PC-9 (cell line): ENCODE measurements at regions not wholly inside any gene's neighbourhood (a gene's known extent, or its start where the extent isn't known, plus 50 kb on each side); places are given as distances from the start of the nearest gene placed in this dataset.

Experiments
- BruUV-seq: library from RNA; stranded (reverse); fragments of 400-500 nt; replicated peaks from 2 replicates; lab custom pipeline; 2021; lab: Mats Ljungman, UMichigan
- CTCF ChIA-PET: fragments of 300-600 bp; sonication (Branson Sonifier 250); formaldehyde crosslinking; loops from one replicate; lab custom pipeline; 2022; ENCODE audit warnings: antibody characterized with exemption; lab: Charles Lee
- POLR2A ChIA-PET: fragments of 300-600 bp; sonication (Branson Sonifier 250); formaldehyde crosslinking; loops from one replicate; lab custom pipeline; 2022; ENCODE audit warnings: antibody characterized with exemption; ENCODE audit not compliant: unreplicated experiment; lab: Charles Lee
- DNase-seq, 2 experiments: peaks; one replicate each; pipeline versions ENCODE4 v3.0.0 to v3.0.0-alpha.2; 2015 to 2022; ENCODE audit warnings: mixed read lengths in 1 of 2
- H2AFZ ChIP-seq: fragments of 200-600 bp; sonication (generic); 2 replicates; pipeline ENCODE4 v1.8.1; 2017; ENCODE audit warnings: antibody characterized with exemption
- H3F3A ChIP-seq: fragments of 200-600 bp; sonication (generic); 2 replicates; pipeline ENCODE4 v1.8.1; 2017; ENCODE audit warnings: antibody characterized with exemption, mild to moderate bottlenecking, low read depth; ENCODE audit not compliant: insufficient read depth
- H3K27ac ChIP-seq: fragments of 200-600 bp; sonication (generic); 2 replicates; pipeline ENCODE4 v1.6.1; 2016; ENCODE audit warnings: mixed run types
- H3K27me3 ChIP-seq: fragments of 200-600 bp; sonication (generic); 2 replicates; pipeline ENCODE4 v1.6.1; 2016; ENCODE audit warnings: low read depth, mixed run types; ENCODE audit not compliant: insufficient read depth
- H3K36me3 ChIP-seq: fragments of 200-600 bp; sonication (generic); 2 replicates; pipeline ENCODE4 v1.6.1; 2016; ENCODE audit warnings: low read depth, mixed run types
- H3K4me1 ChIP-seq: fragments of 200-600 bp; sonication (generic); replicated peaks from 2 replicates; pipeline ENCODE4 v1.6.1; 2016; ENCODE audit warnings: mixed run types; ENCODE audit not compliant: insufficient read depth
- H3K4me2 ChIP-seq: fragments of 200-600 bp; sonication (generic); 2 replicates; pipeline ENCODE4 v1.6.1; 2017; ENCODE audit warnings: mixed run types
- H3K4me3 ChIP-seq: fragments of 200-600 bp; sonication (generic); 2 replicates; pipeline ENCODE4 v1.6.1; 2016; ENCODE audit warnings: mixed run types
- H3K79me2 ChIP-seq: fragments of 200-600 bp; sonication (generic); 2 replicates; pipeline ENCODE4 v1.6.1; 2017; ENCODE audit warnings: low read depth, mixed run types
- H3K9me2 ChIP-seq: fragments of 200-600 bp; sonication (generic); 2 replicates; pipeline ENCODE4 v1.8.1; 2017; ENCODE audit warnings: mild to moderate bottlenecking; ENCODE audit not compliant: insufficient read depth
- H3K9me3 ChIP-seq: fragments of 200-600 bp; sonication (generic); 2 replicates; pipeline ENCODE4 v1.8.1; 2016; ENCODE audit warnings: low read depth; ENCODE audit not compliant: insufficient read depth
- H4K20me1 ChIP-seq: fragments of 200-600 bp; sonication (generic); 2 replicates; pipeline ENCODE4 v1.8.1; 2017; ENCODE audit not compliant: insufficient read depth
- EZH2 ChIP-seq: fragments of 200-600 bp; sonication (generic); IDR thresholded peaks from 2 replicates; pipeline ENCODE4 v1.8.0; 2017; ENCODE audit warnings: antibody characterized with exemption, low read depth
- intact Hi-C: fragments of 100-400 bp; cut with micrococcal nuclease; formaldehyde crosslinking; loops from one replicate; pipeline ENCODE4 v1.10.0; 2022; ENCODE audit not compliant: unreplicated experiment
- TF ChIP-seq, protein P1 (sequence below): fragments of 200-600 bp; sonication (generic); conservative IDR thresholded peaks from 2 replicates; pipeline ENCODE4 v1.6.1; 2017; ENCODE audit warnings: mixed run types, antibody characterized with exemption, mild to moderate bottlenecking, moderate library complexity

DNA sequence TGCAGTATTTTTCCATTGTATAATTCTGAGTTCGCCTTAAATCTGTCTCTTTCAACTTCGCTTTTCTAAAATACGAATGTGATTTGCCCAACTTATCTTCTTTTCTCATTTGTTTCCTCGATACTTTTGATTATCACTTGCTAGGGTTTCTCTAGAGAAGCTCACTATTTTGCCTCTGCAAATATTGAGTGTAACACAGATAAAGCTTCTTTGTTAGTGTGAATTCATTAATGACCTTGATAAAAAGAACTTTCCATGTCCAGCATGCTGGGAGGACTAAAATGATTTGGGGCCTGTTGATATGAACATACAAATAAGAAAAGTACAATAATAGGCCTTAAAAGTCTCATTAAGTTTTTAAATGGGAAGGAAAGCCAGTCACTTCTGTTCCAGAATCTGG, 303.3 kb downstream of the MAP2K6 start:
- Histone ChIP-seq H3K27ac (no peak overlapping the region), H3K27me3 (no peaks in the 10 kb centered on the region), H3K4me3 (no peak overlapping the region), H3K79me2 (no peaks in the 10 kb centered on the region), H3K9me2 (no peaks in the 10 kb centered on the region), H3K4me2 (no peak overlapping the region), H2AFZ (no peak overlapping the region), H3K36me3 (no peaks in the 10 kb centered on the region), H3K4me1 (peaks cover 1% of the 10 kb centered on the region), H3K9me3 (no peaks in the 10 kb centered on the region), H4K20me1 (no peaks in the 10 kb centered on the region), H3F3A (peaks cover 2% of the 10 kb centered on the region)
- BruUV-seq, result no TSS peak
- no peak for TF ChIP-seq EZH2
- TF ChIP-seq, protein P1, sequence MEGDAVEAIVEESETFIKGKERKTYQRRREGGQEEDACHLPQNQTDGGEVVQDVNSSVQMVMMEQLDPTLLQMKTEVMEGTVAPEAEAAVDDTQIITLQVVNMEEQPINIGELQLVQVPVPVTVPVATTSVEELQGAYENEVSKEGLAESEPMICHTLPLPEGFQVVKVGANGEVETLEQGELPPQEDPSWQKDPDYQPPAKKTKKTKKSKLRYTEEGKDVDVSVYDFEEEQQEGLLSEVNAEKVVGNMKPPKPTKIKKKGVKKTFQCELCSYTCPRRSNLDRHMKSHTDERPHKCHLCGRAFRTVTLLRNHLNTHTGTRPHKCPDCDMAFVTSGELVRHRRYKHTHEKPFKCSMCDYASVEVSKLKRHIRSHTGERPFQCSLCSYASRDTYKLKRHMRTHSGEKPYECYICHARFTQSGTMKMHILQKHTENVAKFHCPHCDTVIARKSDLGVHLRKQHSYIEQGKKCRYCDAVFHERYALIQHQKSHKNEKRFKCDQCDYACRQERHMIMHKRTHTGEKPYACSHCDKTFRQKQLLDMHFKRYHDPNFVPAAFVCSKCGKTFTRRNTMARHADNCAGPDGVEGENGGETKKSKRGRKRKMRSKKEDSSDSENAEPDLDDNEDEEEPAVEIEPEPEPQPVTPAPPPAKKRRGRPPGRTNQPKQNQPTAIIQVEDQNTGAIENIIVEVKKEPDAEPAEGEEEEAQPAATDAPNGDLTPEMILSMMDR, result no peak
- intact Hi-C loops, result no loop called here
- ChIA-PET CTCF (no interaction called here), POLR2A (no interaction called here)
- no peak for DNase-seq

DNA sequence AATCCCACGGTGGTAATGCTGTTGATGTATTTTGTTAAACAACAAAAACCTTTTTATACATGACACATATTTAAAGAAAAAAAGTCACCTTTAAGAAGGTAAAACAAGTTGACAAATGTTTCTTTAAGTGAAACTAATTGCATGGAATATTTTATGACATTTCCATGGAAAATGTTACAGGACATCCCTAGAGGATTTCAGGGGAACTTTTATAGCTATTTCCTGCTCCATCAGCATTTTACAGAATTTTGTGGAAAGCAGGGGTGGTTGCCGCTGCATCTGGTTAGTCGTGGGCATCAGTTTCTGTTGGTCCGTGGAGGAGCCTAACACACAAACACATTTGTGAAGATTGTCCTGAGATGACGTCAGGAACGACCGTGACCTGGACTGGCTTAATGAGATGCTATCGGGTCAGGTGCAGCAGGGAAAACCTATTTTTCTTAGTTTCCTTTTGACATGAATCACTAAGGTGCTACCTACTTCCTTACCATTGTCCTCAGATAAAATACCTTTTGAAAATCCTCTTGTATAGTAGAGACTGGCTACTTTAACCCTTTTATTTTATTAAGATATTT, 305.1 kb downstream of the MAP2K6 start:
- Histone ChIP-seq H2AFZ (no peak overlapping the region), H4K20me1 (no peaks in the 10 kb centered on the region), H3K9me3 (no peaks in the 10 kb centered on the region), H3K4me1 (no peaks in the 10 kb centered on the region), H3K79me2 (no peaks in the 10 kb centered on the region), H3K4me3 (no peak overlapping the region), H3K9me2 (no peaks in the 10 kb centered on the region), H3F3A (no peaks in the 10 kb centered on the region), H3K4me2 (no peak overlapping the region), H3K27ac (no peak overlapping the region), H3K27me3 (no peaks in the 10 kb centered on the region), H3K36me3 (no peaks in the 10 kb centered on the region)
- intact Hi-C loops, result no loop called here
- ChIA-PET POLR2A (no interaction called here), CTCF (no interaction called here)
- no peak for DNase-seq
- TF ChIP-seq EZH2, result no peak
- TF ChIP-seq, protein P1, result no peak
- BruUV-seq, result no TSS peak

DNA sequence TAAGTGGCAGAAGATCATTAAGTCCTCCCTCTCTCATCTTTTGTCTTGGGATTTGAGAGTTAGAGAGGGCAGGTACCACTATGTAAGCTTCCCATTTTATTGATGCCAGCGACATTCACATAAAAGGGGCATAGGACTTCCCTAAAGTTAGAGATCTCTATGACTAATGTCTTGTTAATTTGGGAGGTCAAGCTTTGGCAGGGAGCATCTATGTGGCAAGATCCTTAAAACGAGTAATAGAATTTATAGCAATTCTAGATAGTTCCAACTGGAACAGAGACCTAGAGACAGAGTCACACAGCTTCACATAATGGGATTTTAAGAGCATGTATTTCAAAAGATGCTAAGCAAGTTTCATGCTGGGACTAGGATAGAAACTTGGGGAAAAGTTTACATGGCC, 308.0 kb downstream of the MAP2K6 start:
- H4K20me1 ChIP-seq, result no peaks in the 10 kb centered on the region
- no peak for DNase-seq
- no peak overlapping the region for H3K4me2 ChIP-seq
- CTCF ChIA-PET, result no interaction called here
- no TSS peak for BruUV-seq
- intact Hi-C loops, result no loop called here
- no peaks in the 10 kb centered on the region for H3K79me2 ChIP-seq
- H3K27ac ChIP-seq, result no peak overlapping the region
- no peaks in the 10 kb centered on the region for H3K9me2 ChIP-seq
- no peak overlapping the region for H3K4me3 ChIP-seq
- H3K36me3 ChIP-seq, result no peaks in the 10 kb centered on the region
- no peaks in the 10 kb centered on the region for H3K4me1 ChIP-seq
- POLR2A ChIA-PET, result no interaction called here
- TF ChIP-seq, protein P1, result no peak
- no peak for TF ChIP-seq EZH2
- no peak overlapping the region for H2AFZ ChIP-seq
- no peaks in the 10 kb centered on the region for H3K27me3 ChIP-seq
- no peaks in the 10 kb centered on the region for H3K9me3 ChIP-seq
- H3F3A ChIP-seq, result no peaks in the 10 kb centered on the region
